Endothelial cell (in vitro differentiated cells): ENCODE measurements at regions not wholly inside any gene's neighbourhood (a gene's known extent, or its start where the extent isn't known, plus 50 kb on each side); places are given as distances from the start of the nearest gene placed in this dataset.

ENCODE experiments used
- DNase-seq: peaks from one replicate; pipeline ENCODE4 v3.0.0; 2021; ENCODE audit warnings: low spot score
- H3K27ac Mint-ChIP-seq: one replicate; pipeline ENCODE4 v1.8.0; 2021; ENCODE audit warnings: mixed read lengths, inconsistent platforms; ENCODE audit not compliant: unreplicated experiment
- H3K27me3 Mint-ChIP-seq: one replicate; pipeline ENCODE4 v1.8.0; 2021; ENCODE audit warnings: mild to moderate bottlenecking, moderate library complexity, mixed read lengths, inconsistent platforms; ENCODE audit not compliant: unreplicated experiment
- H3K36me3 Mint-ChIP-seq: one replicate; pipeline ENCODE4 v1.8.0; 2021; ENCODE audit warnings: mild to moderate bottlenecking, low read depth, mixed read lengths, inconsistent platforms; ENCODE audit not compliant: unreplicated experiment
- H3K4me1 Mint-ChIP-seq: one replicate; pipeline ENCODE4 v1.8.0; 2021; ENCODE audit warnings: mild to moderate bottlenecking, mixed read lengths, inconsistent platforms; ENCODE audit not compliant: unreplicated experiment
- H3K4me3 Mint-ChIP-seq: one replicate; pipeline ENCODE4 v1.8.0; 2021; ENCODE audit warnings: mild to moderate bottlenecking, mixed read lengths, inconsistent platforms; ENCODE audit not compliant: unreplicated experiment
- H3K9me3 Mint-ChIP-seq: one replicate; pipeline ENCODE4 v1.8.0; 2021; ENCODE audit warnings: mixed read lengths, inconsistent platforms; ENCODE audit not compliant: unreplicated experiment
- CTCF ChIP-seq: fragments of 200-600 bp; sonication (generic); IDR thresholded peaks from one replicate; pipeline ENCODE4 v1.5.0; 2021; ENCODE audit warnings: antibody characterized with exemption; ENCODE audit not compliant: unreplicated experiment

- no peaks in the 10 kb centered on the region for H3K9me3 Mint-ChIP-seq
- peak; percentile 93 for TF ChIP-seq CTCF
- no peaks in the 10 kb centered on the region for H3K4me1 Mint-ChIP-seq
- peak; percentile 60 for DNase-seq
- H3K27ac Mint-ChIP-seq = no peak overlapping the region
- H3K4me3 Mint-ChIP-seq = no peak overlapping the region
- H3K36me3 Mint-ChIP-seq = no peaks in the 10 kb centered on the region
- no peaks in the 10 kb centered on the region for H3K27me3 Mint-ChIP-seq
Measured at GRCh38 chr7:47088329-47089067, 493.4 kb downstream of the TNS3 start.

- no peak for DNase-seq
- H3K27ac Mint-ChIP-seq = no peak overlapping the region
- H3K27me3 Mint-ChIP-seq = no peaks in the 10 kb centered on the region
- H3K4me1 Mint-ChIP-seq = no peaks in the 10 kb centered on the region
- TF ChIP-seq CTCF = no peak
- H3K4me3 Mint-ChIP-seq = no peak overlapping the region
- no peaks in the 10 kb centered on the region for H3K36me3 Mint-ChIP-seq
- H3K9me3 Mint-ChIP-seq = no peaks in the 10 kb centered on the region
Measured at GRCh38 chr7:47087866-47088265, 494.0 kb downstream of the TNS3 start.

GRCh38 chr7:47085491-47086275 is 496.2 kb downstream of the TNS3 start:
- TF ChIP-seq CTCF = no peak
- no peak for DNase-seq
- Mint-ChIP-seq H3K9me3 (no peaks in the 10 kb centered on the region), H3K27ac (no peak overlapping the region), H3K27me3 (no peaks in the 10 kb centered on the region), H3K4me1 (no peaks in the 10 kb centered on the region), H3K36me3 (no peaks in the 10 kb centered on the region), H3K4me3 (no peak overlapping the region)

GRCh38 chr7:47083476-47084250 is 498.2 kb downstream of the TNS3 start:
- Mint-ChIP-seq H3K4me1 (no peaks in the 10 kb centered on the region), H3K4me3 (no peak overlapping the region), H3K27me3 (no peaks in the 10 kb centered on the region), H3K36me3 (no peaks in the 10 kb centered on the region), H3K27ac (no peak overlapping the region), H3K9me3 (no peaks in the 10 kb centered on the region)
- TF ChIP-seq CTCF = no peak
- no peak for DNase-seq
